Fibroblast of lung (primary cell): ENCODE measurements at regions not wholly inside any gene's neighbourhood (a gene's known extent, or its start where the extent isn't known, plus 50 kb on each side); places are given as distances from the start of the nearest gene placed in this dataset.

Source experiments
- DNase-seq, 2 donors: peaks; one replicate each; pipeline versions ENCODE4 v3.0.0 to v3.0.0-alpha.2; 2010; ENCODE audit warnings: low read depth in 2 of 2
- H2AFZ ChIP-seq: 2 replicates; pipeline ENCODE4 v1.5.1; 2012; ENCODE audit warnings: low read length, control low read depth, inconsistent platforms
- H3K27ac ChIP-seq: 2 replicates; pipeline ENCODE4 v1.5.1; 2011; ENCODE audit warnings: low read length, control low read depth; ENCODE audit not compliant: insufficient read depth
- H3K27me3 ChIP-seq: 2 replicates; pipeline ENCODE4 v1.5.1; 2011; ENCODE audit warnings: mild to moderate bottlenecking, low read length; ENCODE audit not compliant: control insufficient read depth, insufficient read depth
- H3K36me3 ChIP-seq: 2 replicates; pipeline ENCODE4 v1.5.1; 2011; ENCODE audit warnings: low read length; ENCODE audit not compliant: control insufficient read depth, insufficient read depth
- H3K4me1 ChIP-seq: 2 replicates; pipeline ENCODE4 v1.5.1; 2011; ENCODE audit warnings: low read length; ENCODE audit not compliant: control insufficient read depth, insufficient read depth; ENCODE audit errors: extremely low read depth
- H3K4me2 ChIP-seq: 2 replicates; pipeline ENCODE4 v1.5.1; 2011; ENCODE audit warnings: low read length, control low read depth; ENCODE audit not compliant: insufficient read depth; ENCODE audit errors: extremely low read depth
- H3K4me3 ChIP-seq, 4 experiments: fragments of 200-600 bp in 1 of 4; sonication (generic) in 1 of 4; replicated peaks in 1 of 4; 2 replicates each; pipeline ENCODE4 v1.5.1; 2011 to 2016; ENCODE audit warnings: low read length in 4 of 4, low read depth in 3 of 4, mild to moderate bottlenecking in 3 of 4, control low read depth in 2 of 4, inconsistent platforms in 1 of 4, mixed read lengths in 1 of 4; ENCODE audit not compliant: insufficient read depth in 1 of 4; ENCODE audit errors: control extremely low read depth in 1 of 4
- H3K79me2 ChIP-seq: 2 replicates; pipeline ENCODE4 v1.5.1; 2012; ENCODE audit warnings: mild to moderate bottlenecking, low read length, inconsistent platforms; ENCODE audit not compliant: control insufficient read depth, insufficient read depth
- H3K9ac ChIP-seq: 2 replicates; pipeline ENCODE4 v1.5.1; 2011; ENCODE audit warnings: mild to moderate bottlenecking, low read length, control low read depth; ENCODE audit not compliant: insufficient read depth
- H3K9me3 ChIP-seq: 2 replicates; pipeline ENCODE4 v1.5.1; 2012; ENCODE audit warnings: low read depth, low read length; ENCODE audit not compliant: control insufficient read depth, insufficient read depth
- H4K20me1 ChIP-seq: 2 replicates; pipeline ENCODE4 v1.5.1; 2011; ENCODE audit warnings: low read length; ENCODE audit not compliant: control insufficient read depth, insufficient read depth; ENCODE audit errors: extremely low read depth
- CTCF ChIP-seq, 2 donors: IDR thresholded peaks in 1 of 2; conservative IDR thresholded peaks in 1 of 2; 1 replicate in 1 of 2; 2 replicates in 1 of 2; pipeline ENCODE4 v1.5.1; 2011 to 2012; ENCODE audit warnings: low read length in 2 of 2, control low read depth in 1 of 2, inconsistent platforms in 1 of 2, low read depth in 1 of 2, mild to moderate bottlenecking in 1 of 2
- EZH2 ChIP-seq: IDR thresholded peaks from 2 replicates; pipeline ENCODE4 v1.5.1; 2012; ENCODE audit warnings: low read length, control low read depth, mild to moderate bottlenecking; ENCODE audit errors: missing control alignments

- Histone ChIP-seq H3K79me2 (no peaks in the 10 kb centered on the region), H3K4me2 (no peak overlapping the region)
- no peak for DNase-seq
Observed at GRCh38 chr5:164722702-164723101, 1217.3 kb downstream of the MAT2B start.

GRCh38 chr5:164727012-164727411 is 1221.6 kb downstream of the MAT2B start:
- H3K4me1 ChIP-seq, result no peaks in the 10 kb centered on the region
- H2AFZ ChIP-seq, result no peak overlapping the region
- no peaks in the 10 kb centered on the region for H3K36me3 ChIP-seq
- DNase-seq, result no peak
- H3K27me3 ChIP-seq, result no peaks in the 10 kb centered on the region
- no peaks in the 10 kb centered on the region for H3K9me3 ChIP-seq
- H4K20me1 ChIP-seq, result no peaks in the 10 kb centered on the region
- H3K4me2 ChIP-seq, result no peak overlapping the region
- no peak for TF ChIP-seq EZH2
- TF ChIP-seq CTCF (conservative IDR thresholded peaks at IDR 0.05 in 1 of 2, IDR thresholded peaks at IDR 0.05 in 1 of 2; ENCODE audit: low read depth in 1 of 2, low read length in 2 of 2), result no peak
- H3K27ac ChIP-seq, result no peak overlapping the region
- H3K4me3 ChIP-seq, result no peak overlapping the region
- no peaks in the 10 kb centered on the region for H3K79me2 ChIP-seq
- H3K9ac ChIP-seq, result no peak overlapping the region

More at GRCh38 chr5:164722702-164723101, 1217.3 kb downstream of the MAT2B start:
- Histone ChIP-seq H2AFZ (no peak overlapping the region), H3K27ac (no peak overlapping the region), H3K9ac (no peak overlapping the region), H4K20me1 (no peaks in the 10 kb centered on the region), H3K4me3 (no peak overlapping the region), H3K36me3 (no peaks in the 10 kb centered on the region), H3K9me3 (no peaks in the 10 kb centered on the region), H3K27me3 (no peaks in the 10 kb centered on the region), H3K4me1 (no peaks in the 10 kb centered on the region)
- TF ChIP-seq CTCF (conservative IDR thresholded peaks at IDR 0.05 in 1 of 2, IDR thresholded peaks at IDR 0.05 in 1 of 2; ENCODE audit: low read depth in 1 of 2, low read length in 2 of 2) (no peak), EZH2 (no peak)

GRCh38 chr5:164728733-164729132 is 1223.3 kb downstream of the MAT2B start:
- DNase-seq, result no peak
- no peaks in the 10 kb centered on the region for H3K79me2 ChIP-seq
- no peaks in the 10 kb centered on the region for H3K9me3 ChIP-seq
- H3K36me3 ChIP-seq, result no peaks in the 10 kb centered on the region
- TF ChIP-seq CTCF (conservative IDR thresholded peaks at IDR 0.05 in 1 of 2, IDR thresholded peaks at IDR 0.05 in 1 of 2; ENCODE audit: low read depth in 1 of 2, low read length in 2 of 2) (no peak), EZH2 (no peak)
- H3K4me1 ChIP-seq, result no peaks in the 10 kb centered on the region
- H3K4me2 ChIP-seq, result no peak overlapping the region
- no peaks in the 10 kb centered on the region for H4K20me1 ChIP-seq
- H3K9ac ChIP-seq, result no peak overlapping the region
- no peak overlapping the region for H2AFZ ChIP-seq
- H3K27me3 ChIP-seq, result no peaks in the 10 kb centered on the region
- no peak overlapping the region for H3K27ac ChIP-seq
- no peak overlapping the region for H3K4me3 ChIP-seq
